ENCODE measurements at regions not wholly inside any gene's neighbourhood (a gene's known extent, or its start where the extent isn't known, plus 50 kb on each side); places are given as distances from the start of the nearest gene placed in this dataset.

- TF ChIP-seq ZNF425 (CRISPR knock-in tag; conservative IDR thresholded peaks at IDR 0.05) (no peak), ZNF317 (CRISPR knock-in tag; IDR thresholded peaks at IDR 0.05; ENCODE audit: borderline replicate concordance, low read depth) (no peak), PRRX2 (CRISPR knock-in tag; IDR thresholded peaks at IDR 0.05) (no peak), FOXK1 (CRISPR knock-in tag; IDR thresholded peaks at IDR 0.05) (no peak), CREM (CRISPR knock-in tag; IDR thresholded peaks at IDR 0.05) (no peak), NR3C1 (CRISPR knock-in tag; conservative IDR thresholded peaks at IDR 0.05; ENCODE audit: low read depth) (no peak), CBFB (CRISPR knock-in tag; IDR thresholded peaks at IDR 0.05; ENCODE audit: low read depth) (no peak), ELF4 (CRISPR knock-in tag; IDR thresholded peaks at IDR 0.05; ENCODE audit: low read depth) (no peak), ZNF512 (CRISPR knock-in tag; IDR thresholded peaks at IDR 0.05; ENCODE audit: borderline replicate concordance) (no peak)
- TF ChIP-seq, protein P1, sequence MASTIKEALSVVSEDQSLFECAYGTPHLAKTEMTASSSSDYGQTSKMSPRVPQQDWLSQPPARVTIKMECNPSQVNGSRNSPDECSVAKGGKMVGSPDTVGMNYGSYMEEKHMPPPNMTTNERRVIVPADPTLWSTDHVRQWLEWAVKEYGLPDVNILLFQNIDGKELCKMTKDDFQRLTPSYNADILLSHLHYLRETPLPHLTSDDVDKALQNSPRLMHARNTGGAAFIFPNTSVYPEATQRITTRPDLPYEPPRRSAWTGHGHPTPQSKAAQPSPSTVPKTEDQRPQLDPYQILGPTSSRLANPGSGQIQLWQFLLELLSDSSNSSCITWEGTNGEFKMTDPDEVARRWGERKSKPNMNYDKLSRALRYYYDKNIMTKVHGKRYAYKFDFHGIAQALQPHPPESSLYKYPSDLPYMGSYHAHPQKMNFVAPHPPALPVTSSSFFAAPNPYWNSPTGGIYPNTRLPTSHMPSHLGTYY (CRISPR knock-in tag; IDR thresholded peaks at IDR 0.05), result no peak
- peaks cover 6% of the 10 kb centered on the region; the same call in 1 of the 2 replicates for H3K36me3 Mint-ChIP-seq
- DNase-seq (ENCODE audit: low spot score) (no peak), ATAC-seq (no peak)
- H3K4me3 Mint-ChIP-seq, result no peak overlapping the region
- CTCF ChIA-PET, result interaction anchor here (1.2 kb wide), 1 partner anchor 12 kb away, joined by 3 read pairs; no protein-coding TSS in a partner anchor
- peaks cover 24% of the 10 kb centered on the region for H3K9me3 Mint-ChIP-seq
- no peaks in the 10 kb centered on the region for H3K27me3 Mint-ChIP-seq (ENCODE audit: low read depth)
- H3K27ac Mint-ChIP-seq, result no peak overlapping the region
- 0 out of 2 replicates have a peak, but pooled peaks cover 2% of the 10 kb centered on the region for H3K4me1 Mint-ChIP-seq
- POLR2A ChIA-PET, result no interaction called here
Measured at GRCh38 chr13:40452038-40452666, 214.3 kb downstream of the FOXO1 start.

DNA sequence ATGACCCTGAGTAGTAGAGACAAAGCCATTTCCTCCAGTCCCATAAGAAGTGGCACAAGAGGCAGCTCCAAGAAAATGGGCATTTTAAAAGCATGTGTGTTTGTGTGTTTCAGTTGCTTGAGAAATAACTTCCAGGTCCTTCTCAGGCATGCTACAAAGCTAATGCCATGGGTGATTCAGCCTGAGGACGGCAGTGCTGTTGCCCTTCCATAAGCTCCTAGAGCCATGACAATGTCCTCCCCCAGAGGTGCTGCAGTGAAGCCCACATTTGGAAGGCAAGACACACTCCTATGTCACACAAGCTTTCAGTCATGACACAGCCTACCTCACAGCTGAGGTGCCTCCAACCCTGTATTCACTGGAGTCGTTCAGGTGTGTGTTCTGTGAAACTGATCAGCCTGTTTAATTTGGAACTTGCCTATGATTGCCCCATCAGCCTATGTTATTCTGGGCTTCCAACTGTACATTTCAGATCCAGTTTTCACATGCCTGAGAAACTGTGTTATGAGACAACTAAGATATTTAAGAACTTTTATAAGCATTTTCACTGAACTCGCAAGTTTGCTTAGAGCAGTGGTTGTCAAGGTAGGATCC is 213.6 kb downstream of the FOXO1 start:
- CTCF ChIA-PET, result interaction anchor here (0.5 to 1.2 kb wide), 2 partner anchors 12 to 232 kb away, joined by 3 to 4 read pairs; no protein-coding TSS in a partner anchor
- Mint-ChIP-seq H3K4me1 (0 out of 2 replicates have a peak, but pooled peaks cover under 1% of the 10 kb centered on the region), H3K4me3 (no peak overlapping the region), H3K36me3 (peaks cover 6% of the 10 kb centered on the region; the same call in 1 of the 2 replicates), H3K9me3 (peaks cover 23% of the 10 kb centered on the region), H3K27ac (no peak overlapping the region), H3K27me3 (ENCODE audit: low read depth) (no peaks in the 10 kb centered on the region)
- ATAC-seq (no peak), DNase-seq (ENCODE audit: low spot score) (no peak)
- POLR2A ChIA-PET, result no interaction called here
- no peak for TF ChIP-seq ZNF219 (CRISPR knock-in tag; IDR thresholded peaks at IDR 0.05; ENCODE audit: borderline replicate concordance)
- TF ChIP-seq, protein P2, sequence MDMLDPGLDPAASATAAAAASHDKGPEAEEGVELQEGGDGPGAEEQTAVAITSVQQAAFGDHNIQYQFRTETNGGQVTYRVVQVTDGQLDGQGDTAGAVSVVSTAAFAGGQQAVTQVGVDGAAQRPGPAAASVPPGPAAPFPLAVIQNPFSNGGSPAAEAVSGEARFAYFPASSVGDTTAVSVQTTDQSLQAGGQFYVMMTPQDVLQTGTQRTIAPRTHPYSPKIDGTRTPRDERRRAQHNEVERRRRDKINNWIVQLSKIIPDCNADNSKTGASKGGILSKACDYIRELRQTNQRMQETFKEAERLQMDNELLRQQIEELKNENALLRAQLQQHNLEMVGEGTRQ (CRISPR knock-in tag; IDR thresholded peaks at IDR 0.05), result no peak
- TF ChIP-seq CREM (CRISPR knock-in tag; IDR thresholded peaks at IDR 0.05), result no peak
- no peak for TF ChIP-seq ZNF396 (CRISPR knock-in tag; IDR thresholded peaks at IDR 0.05; ENCODE audit: borderline replicate concordance)
- TF ChIP-seq, protein P3, sequence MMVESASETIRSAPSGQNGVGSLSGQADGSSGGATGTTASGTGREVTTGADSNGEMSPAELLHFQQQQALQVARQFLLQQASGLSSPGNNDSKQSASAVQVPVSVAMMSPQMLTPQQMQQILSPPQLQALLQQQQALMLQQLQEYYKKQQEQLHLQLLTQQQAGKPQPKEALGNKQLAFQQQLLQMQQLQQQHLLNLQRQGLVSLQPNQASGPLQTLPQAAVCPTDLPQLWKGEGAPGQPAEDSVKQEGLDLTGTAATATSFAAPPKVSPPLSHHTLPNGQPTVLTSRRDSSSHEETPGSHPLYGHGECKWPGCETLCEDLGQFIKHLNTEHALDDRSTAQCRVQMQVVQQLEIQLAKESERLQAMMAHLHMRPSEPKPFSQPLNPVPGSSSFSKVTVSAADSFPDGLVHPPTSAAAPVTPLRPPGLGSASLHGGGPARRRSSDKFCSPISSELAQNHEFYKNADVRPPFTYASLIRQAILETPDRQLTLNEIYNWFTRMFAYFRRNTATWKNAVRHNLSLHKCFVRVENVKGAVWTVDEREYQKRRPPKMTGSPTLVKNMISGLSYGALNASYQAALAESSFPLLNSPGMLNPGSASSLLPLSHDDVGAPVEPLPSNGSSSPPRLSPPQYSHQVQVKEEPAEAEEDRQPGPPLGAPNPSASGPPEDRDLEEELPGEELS (CRISPR knock-in tag; IDR thresholded peaks at IDR 0.05), result no peak
- TF ChIP-seq FOXJ3 (CRISPR knock-in tag; IDR thresholded peaks at IDR 0.05; ENCODE audit: borderline replicate concordance), result no peak
- TF ChIP-seq, protein P4, sequence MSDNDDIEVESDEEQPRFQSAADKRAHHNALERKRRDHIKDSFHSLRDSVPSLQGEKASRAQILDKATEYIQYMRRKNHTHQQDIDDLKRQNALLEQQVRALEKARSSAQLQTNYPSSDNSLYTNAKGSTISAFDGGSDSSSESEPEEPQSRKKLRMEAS (CRISPR knock-in tag; IDR thresholded peaks at IDR 0.05), result no peak
- TF ChIP-seq, protein P5, sequence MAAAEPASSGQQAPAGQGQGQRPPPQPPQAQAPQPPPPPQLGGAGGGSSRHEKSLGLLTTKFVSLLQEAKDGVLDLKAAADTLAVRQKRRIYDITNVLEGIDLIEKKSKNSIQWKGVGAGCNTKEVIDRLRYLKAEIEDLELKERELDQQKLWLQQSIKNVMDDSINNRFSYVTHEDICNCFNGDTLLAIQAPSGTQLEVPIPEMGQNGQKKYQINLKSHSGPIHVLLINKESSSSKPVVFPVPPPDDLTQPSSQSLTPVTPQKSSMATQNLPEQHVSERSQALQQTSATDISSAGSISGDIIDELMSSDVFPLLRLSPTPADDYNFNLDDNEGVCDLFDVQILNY (CRISPR knock-in tag; IDR thresholded peaks at IDR 0.05), result no peak
- no peak for TF ChIP-seq GRHL2 (CRISPR knock-in tag; IDR thresholded peaks at IDR 0.05; ENCODE audit: insufficient replicate concordance, severe bottlenecking)
- TF ChIP-seq NR1H2 (CRISPR knock-in tag; IDR thresholded peaks at IDR 0.05), result no peak
- TF ChIP-seq RELA (CRISPR knock-in tag; IDR thresholded peaks at IDR 0.05; ENCODE audit: borderline replicate concordance), result no peak
- no peak for TF ChIP-seq ATF1 (CRISPR knock-in tag; IDR thresholded peaks at IDR 0.05)
- no peak for TF ChIP-seq NR2C2 (CRISPR knock-in tag; IDR thresholded peaks at IDR 0.05)
- TF ChIP-seq, protein P6, sequence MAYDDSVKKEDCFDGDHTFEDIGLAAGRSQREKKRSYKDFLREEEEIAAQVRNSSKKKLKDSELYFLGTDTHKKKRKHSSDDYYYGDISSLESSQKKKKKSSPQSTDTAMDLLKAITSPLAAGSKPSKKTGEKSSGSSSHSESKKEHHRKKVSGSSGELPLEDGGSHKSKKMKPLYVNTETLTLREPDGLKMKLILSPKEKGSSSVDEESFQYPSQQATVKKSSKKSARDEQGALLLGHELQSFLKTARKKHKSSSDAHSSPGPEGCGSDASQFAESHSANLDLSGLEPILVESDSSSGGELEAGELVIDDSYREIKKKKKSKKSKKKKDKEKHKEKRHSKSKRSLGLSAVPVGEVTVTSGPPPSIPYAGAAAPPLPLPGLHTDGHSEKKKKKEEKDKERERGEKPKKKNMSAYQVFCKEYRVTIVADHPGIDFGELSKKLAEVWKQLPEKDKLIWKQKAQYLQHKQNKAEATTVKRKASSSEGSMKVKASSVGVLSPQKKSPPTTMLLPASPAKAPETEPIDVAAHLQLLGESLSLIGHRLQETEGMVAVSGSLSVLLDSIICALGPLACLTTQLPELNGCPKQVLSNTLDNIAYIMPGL (CRISPR knock-in tag; IDR thresholded peaks at IDR 0.05), result no peak
